ENCODE measurements at regions not wholly inside any gene's neighbourhood (a gene's known extent, or its start where the extent isn't known, plus 50 kb on each side); places are given as distances from the start of the nearest gene placed in this dataset.

DNA sequence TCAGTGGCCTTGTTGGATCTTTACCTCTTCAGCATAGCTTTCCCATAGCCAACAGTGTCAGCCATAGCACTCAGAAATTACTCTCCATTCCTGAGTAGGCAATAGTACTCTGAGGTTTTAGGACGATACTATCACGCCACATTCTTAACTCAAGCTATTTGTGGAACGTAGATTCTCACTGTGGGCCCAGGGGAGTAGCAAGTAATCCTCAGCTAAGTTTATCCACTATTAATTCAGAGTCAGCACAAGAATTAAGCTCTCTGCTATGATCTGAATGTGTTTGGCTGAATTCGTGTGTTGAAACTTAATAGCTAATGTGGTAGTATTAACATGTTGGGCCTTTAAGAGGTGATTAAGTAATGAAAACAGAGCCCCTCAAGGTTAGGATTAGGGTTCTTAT, 858.8 kb upstream of the NUDT12 start:
- TF ChIP-seq, protein P1, sequence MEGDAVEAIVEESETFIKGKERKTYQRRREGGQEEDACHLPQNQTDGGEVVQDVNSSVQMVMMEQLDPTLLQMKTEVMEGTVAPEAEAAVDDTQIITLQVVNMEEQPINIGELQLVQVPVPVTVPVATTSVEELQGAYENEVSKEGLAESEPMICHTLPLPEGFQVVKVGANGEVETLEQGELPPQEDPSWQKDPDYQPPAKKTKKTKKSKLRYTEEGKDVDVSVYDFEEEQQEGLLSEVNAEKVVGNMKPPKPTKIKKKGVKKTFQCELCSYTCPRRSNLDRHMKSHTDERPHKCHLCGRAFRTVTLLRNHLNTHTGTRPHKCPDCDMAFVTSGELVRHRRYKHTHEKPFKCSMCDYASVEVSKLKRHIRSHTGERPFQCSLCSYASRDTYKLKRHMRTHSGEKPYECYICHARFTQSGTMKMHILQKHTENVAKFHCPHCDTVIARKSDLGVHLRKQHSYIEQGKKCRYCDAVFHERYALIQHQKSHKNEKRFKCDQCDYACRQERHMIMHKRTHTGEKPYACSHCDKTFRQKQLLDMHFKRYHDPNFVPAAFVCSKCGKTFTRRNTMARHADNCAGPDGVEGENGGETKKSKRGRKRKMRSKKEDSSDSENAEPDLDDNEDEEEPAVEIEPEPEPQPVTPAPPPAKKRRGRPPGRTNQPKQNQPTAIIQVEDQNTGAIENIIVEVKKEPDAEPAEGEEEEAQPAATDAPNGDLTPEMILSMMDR (IDR thresholded peaks at IDR 0.05; ENCODE audit: low read length) = no peak
- TF ChIP-seq EZH2 (IDR thresholded peaks at IDR 0.05; ENCODE audit: borderline replicate concordance, low read length) = no peak
